ENCODE measurements at regions not wholly inside any gene's neighbourhood (a gene's known extent, or its start where the extent isn't known, plus 50 kb on each side); places are given as distances from the start of the nearest gene placed in this dataset.

DNA sequence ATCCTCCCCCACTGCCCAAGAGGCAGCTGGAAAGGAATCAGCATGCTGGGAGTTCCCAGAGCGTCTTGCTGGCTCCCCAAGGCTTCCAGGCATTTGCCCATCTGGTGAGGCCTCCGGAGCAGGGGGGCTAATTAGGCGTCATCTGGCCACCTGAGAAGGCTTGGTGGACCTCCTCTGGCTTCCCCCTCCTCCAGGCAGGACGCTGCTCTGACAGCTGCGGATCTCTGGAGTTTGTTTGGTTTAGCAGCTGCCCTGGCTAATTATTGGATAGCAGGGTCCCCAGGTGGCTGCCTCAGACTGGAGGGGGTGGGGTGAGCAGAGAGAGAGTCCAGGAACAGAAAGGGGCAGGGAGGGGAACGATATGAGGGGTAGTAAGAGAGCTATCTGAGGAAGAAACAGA, 425.2 kb upstream of the MEX3C start:
- ATAC-seq: no peak
- no peaks in the 10 kb centered on the region for H3K27me3 ChIP-seq
- intact Hi-C loops (cut with DNase I): no loop called here
- H3K4me1 ChIP-seq: no peaks in the 10 kb centered on the region
- 23 to 24% methylated on average over 4 to 6 of the region's 6 CpGs for WGBS, 2 donors
- H3K36me3 ChIP-seq (replicated peaks in 1 of 2; ENCODE audit: insufficient read depth in 1 of 2, low read depth in 2 of 2): no peaks in the 10 kb centered on the region
- DNase-seq: no peak
- no peaks in the 10 kb centered on the region for H3K9me3 ChIP-seq
- H3K27ac ChIP-seq: no peak overlapping the region
- no peak for TF ChIP-seq POLR2A (IDR thresholded peaks at IDR 0.05)
- TF ChIP-seq, protein P1, sequence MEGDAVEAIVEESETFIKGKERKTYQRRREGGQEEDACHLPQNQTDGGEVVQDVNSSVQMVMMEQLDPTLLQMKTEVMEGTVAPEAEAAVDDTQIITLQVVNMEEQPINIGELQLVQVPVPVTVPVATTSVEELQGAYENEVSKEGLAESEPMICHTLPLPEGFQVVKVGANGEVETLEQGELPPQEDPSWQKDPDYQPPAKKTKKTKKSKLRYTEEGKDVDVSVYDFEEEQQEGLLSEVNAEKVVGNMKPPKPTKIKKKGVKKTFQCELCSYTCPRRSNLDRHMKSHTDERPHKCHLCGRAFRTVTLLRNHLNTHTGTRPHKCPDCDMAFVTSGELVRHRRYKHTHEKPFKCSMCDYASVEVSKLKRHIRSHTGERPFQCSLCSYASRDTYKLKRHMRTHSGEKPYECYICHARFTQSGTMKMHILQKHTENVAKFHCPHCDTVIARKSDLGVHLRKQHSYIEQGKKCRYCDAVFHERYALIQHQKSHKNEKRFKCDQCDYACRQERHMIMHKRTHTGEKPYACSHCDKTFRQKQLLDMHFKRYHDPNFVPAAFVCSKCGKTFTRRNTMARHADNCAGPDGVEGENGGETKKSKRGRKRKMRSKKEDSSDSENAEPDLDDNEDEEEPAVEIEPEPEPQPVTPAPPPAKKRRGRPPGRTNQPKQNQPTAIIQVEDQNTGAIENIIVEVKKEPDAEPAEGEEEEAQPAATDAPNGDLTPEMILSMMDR (IDR thresholded peaks at IDR 0.05): no peak
- no peak overlapping the region for H3K4me3 ChIP-seq

DNA sequence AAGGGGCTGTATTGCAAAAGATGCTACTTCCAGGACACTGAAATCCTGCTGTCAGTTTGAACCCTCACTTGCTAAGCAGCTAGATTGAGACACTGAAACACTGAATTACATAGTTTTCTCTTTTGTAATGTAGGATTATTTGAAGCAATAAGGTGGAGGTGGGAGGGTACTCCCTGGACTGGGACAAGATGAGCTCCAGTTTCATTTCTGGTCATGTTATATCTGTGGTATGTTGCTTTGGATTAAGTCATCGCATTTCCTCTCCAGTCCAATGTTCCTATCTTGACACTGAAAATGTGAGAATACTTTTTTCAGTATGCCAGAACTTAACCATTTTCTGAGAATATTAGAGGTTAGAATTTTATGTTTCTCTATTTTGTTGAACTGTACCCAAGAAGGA, 426.2 kb upstream of the MEX3C start:
- H3K4me1 ChIP-seq: no peaks in the 10 kb centered on the region
- WGBS, 2 donors: 73 to 86% methylated on average over 1 of the region's 1 CpG
- TF ChIP-seq, protein P1 (IDR thresholded peaks at IDR 0.05): no peak
- TF ChIP-seq POLR2A (IDR thresholded peaks at IDR 0.05): no peak
- DNase-seq: no peak
- H3K9me3 ChIP-seq: no peaks in the 10 kb centered on the region
- no peak overlapping the region for H3K4me3 ChIP-seq
- H3K36me3 ChIP-seq (replicated peaks in 1 of 2; ENCODE audit: insufficient read depth in 1 of 2, low read depth in 2 of 2): no peaks in the 10 kb centered on the region
- ATAC-seq: no peak
- H3K27me3 ChIP-seq: no peaks in the 10 kb centered on the region
- no peak overlapping the region for H3K27ac ChIP-seq
- intact Hi-C loops (cut with DNase I): no loop called here

DNA sequence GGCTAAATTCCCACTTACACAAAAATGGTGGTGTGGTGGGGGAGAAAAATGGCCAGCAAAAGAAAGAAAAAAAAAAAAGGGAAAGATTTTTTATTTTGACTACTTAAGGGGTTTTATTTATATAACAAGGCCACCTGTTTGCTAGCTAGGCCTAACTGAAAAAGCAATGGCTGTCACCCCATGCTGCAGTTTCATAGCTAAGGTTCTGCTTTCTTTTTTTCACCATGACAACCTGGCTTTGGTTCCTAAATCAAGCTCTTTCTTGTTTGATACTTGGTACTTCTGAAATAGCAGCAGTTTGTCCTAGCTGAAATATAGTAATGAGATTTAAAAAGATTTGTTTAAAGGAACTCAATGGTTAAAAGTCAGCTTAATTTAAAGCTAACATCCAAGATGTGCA, 433.2 kb upstream of the MEX3C start:
- no peaks in the 10 kb centered on the region for H3K4me1 ChIP-seq
- no peaks in the 10 kb centered on the region for H3K27me3 ChIP-seq
- no peaks in the 10 kb centered on the region for H3K36me3 ChIP-seq (replicated peaks in 1 of 2; ENCODE audit: insufficient read depth in 1 of 2, low read depth in 2 of 2)
- DNase-seq (no peak), ATAC-seq (no peak)
- no peaks in the 10 kb centered on the region for H3K9me3 ChIP-seq
- no peak for TF ChIP-seq POLR2A (IDR thresholded peaks at IDR 0.05)
- TF ChIP-seq, protein P1 (IDR thresholded peaks at IDR 0.05): no peak
- H3K4me3 ChIP-seq: no peak overlapping the region
- intact Hi-C loops (cut with DNase I): no loop called here
- H3K27ac ChIP-seq: no peak overlapping the region

GRCh38 chr18:51637881-51638280, 440.4 kb upstream of the MEX3C start:
- Histone ChIP-seq H3K4me1 (no peaks in the 10 kb centered on the region), H3K4me3 (no peak overlapping the region), H3K36me3 (replicated peaks in 1 of 2; ENCODE audit: insufficient read depth in 1 of 2, low read depth in 2 of 2) (no peaks in the 10 kb centered on the region), H3K27me3 (no peaks in the 10 kb centered on the region), H3K9me3 (no peaks in the 10 kb centered on the region), H3K27ac (no peak overlapping the region)
- TF ChIP-seq POLR2A (IDR thresholded peaks at IDR 0.05): no peak
- TF ChIP-seq, protein P1 (IDR thresholded peaks at IDR 0.05): no peak
- intact Hi-C loops (cut with DNase I): no loop called here
- 55 to 62% methylated on average over 4 of the region's 4 CpGs for WGBS, 2 donors
- ATAC-seq: no peak
- no peak for DNase-seq

DNA sequence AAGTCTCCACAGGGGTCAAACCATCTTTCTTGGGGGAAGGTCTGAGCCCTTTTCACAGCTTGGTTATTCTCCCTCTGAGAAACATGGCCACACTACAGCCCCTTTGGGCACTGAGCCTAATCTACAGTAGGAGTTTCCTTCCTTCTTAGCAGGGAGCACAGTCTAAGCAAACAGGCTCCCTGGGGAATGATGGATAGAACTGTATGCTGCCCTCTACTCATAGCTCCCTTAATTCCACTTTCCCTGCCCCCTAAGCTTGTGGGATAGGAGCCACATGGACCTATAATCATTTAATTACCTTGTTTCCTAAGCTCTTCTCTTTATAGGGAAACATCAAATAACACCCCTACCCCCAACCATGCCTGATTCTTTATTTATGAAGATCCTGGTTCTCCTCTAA, 442.1 kb upstream of the MEX3C start:
- ATAC-seq (no peak), DNase-seq (no peak)
- Histone ChIP-seq H3K4me1 (no peaks in the 10 kb centered on the region), H3K4me3 (no peak overlapping the region), H3K27me3 (no peaks in the 10 kb centered on the region), H3K36me3 (replicated peaks in 1 of 2; ENCODE audit: insufficient read depth in 1 of 2, low read depth in 2 of 2) (no peaks in the 10 kb centered on the region), H3K9me3 (no peaks in the 10 kb centered on the region), H3K27ac (no peak overlapping the region)
- intact Hi-C loops (cut with DNase I): no loop called here
- TF ChIP-seq, protein P1 (IDR thresholded peaks at IDR 0.05): no peak
- TF ChIP-seq POLR2A (IDR thresholded peaks at IDR 0.05): no peak

Measured in body of pancreas (tissue), 4 donors.